ENCODE measurements at regions not wholly inside any gene's neighbourhood (a gene's known extent, or its start where the extent isn't known, plus 50 kb on each side); places are given as distances from the start of the nearest gene placed in this dataset.

- H3K4me3 Mint-ChIP-seq = no peak overlapping the region
- H3K4me1 Mint-ChIP-seq = no peaks in the 10 kb centered on the region
- peaks cover 0 to 8% (median 2%) of the 10 kb centered on the region in 3 donors for H3K27me3 Mint-ChIP-seq (ENCODE audit: low read depth in 3 of 3)
Observed at GRCh38 chr3:73225146-73225855, 163.8 kb downstream of the EBLN2 start.

GRCh38 chr3:73225991-73226390 lies 164.5 kb downstream of the EBLN2 start:
- H3K4me3 Mint-ChIP-seq = no peak overlapping the region
- peaks cover 0 to 8% (median 2%) of the 10 kb centered on the region in 3 donors for H3K27me3 Mint-ChIP-seq (ENCODE audit: low read depth in 3 of 3)
- no peaks in the 10 kb centered on the region for H3K36me3 Mint-ChIP-seq
- no peak overlapping the region for H3K27ac Mint-ChIP-seq
- no peak for DNase-seq
- no peaks in the 10 kb centered on the region for H3K4me1 Mint-ChIP-seq
- H3K9me3 Mint-ChIP-seq = peaks cover 0 to 3% (median 0%) of the 10 kb centered on the region in 6 donors

More at GRCh38 chr3:73225146-73225855, 163.8 kb downstream of the EBLN2 start:
- Mint-ChIP-seq H3K27ac (no peak overlapping the region), H3K9me3 (peaks cover 0 to 3% (median 0%) of the 10 kb centered on the region in 6 donors), H3K36me3 (no peaks in the 10 kb centered on the region)
- DNase-seq = no peak

- no peaks in the 10 kb centered on the region for H3K4me1 Mint-ChIP-seq
- H3K27ac Mint-ChIP-seq = no peak overlapping the region
- DNase-seq = no peak
- no peak overlapping the region for H3K4me3 Mint-ChIP-seq
- H3K27me3 Mint-ChIP-seq (ENCODE audit: low read depth in 3 of 3) = peaks cover 2 to 8% (median 2%) of the 10 kb centered on the region in 3 donors
- H3K36me3 Mint-ChIP-seq = no peaks in the 10 kb centered on the region
- peaks cover 0 to 3% (median 0%) of the 10 kb centered on the region in 6 donors for H3K9me3 Mint-ChIP-seq
Observed at GRCh38 chr3:73228000-73228399, 166.5 kb downstream of the EBLN2 start.

- H3K27me3 Mint-ChIP-seq (ENCODE audit: low read depth in 3 of 3) = peaks cover 2 to 8% (median 2%) of the 10 kb centered on the region in 3 donors
- H3K27ac Mint-ChIP-seq = no peak overlapping the region
- no peaks in the 10 kb centered on the region for H3K4me1 Mint-ChIP-seq
- H3K9me3 Mint-ChIP-seq = no peaks in the 10 kb centered on the region
- H3K36me3 Mint-ChIP-seq = no peaks in the 10 kb centered on the region
- DNase-seq = no peak
- no peak overlapping the region for H3K4me3 Mint-ChIP-seq
Observed at GRCh38 chr3:73228437-73228836, 167.0 kb downstream of the EBLN2 start.

GRCh38 chr3:73228959-73229358 lies 167.5 kb downstream of the EBLN2 start:
- no peak overlapping the region for H3K4me3 Mint-ChIP-seq
- H3K4me1 Mint-ChIP-seq = no peaks in the 10 kb centered on the region
- H3K27me3 Mint-ChIP-seq (ENCODE audit: low read depth in 3 of 3) = peaks cover 2 to 8% (median 2%) of the 10 kb centered on the region in 3 donors
- H3K27ac Mint-ChIP-seq = no peak overlapping the region
- no peak for DNase-seq
- no peaks in the 10 kb centered on the region for H3K9me3 Mint-ChIP-seq
- no peaks in the 10 kb centered on the region for H3K36me3 Mint-ChIP-seq

GRCh38 chr3:73234354-73235014 lies 173.0 kb downstream of the EBLN2 start:
- no peaks in the 10 kb centered on the region for H3K9me3 Mint-ChIP-seq
- H3K36me3 Mint-ChIP-seq = no peaks in the 10 kb centered on the region
- no peak for DNase-seq
- H3K4me1 Mint-ChIP-seq = no peaks in the 10 kb centered on the region
- H3K27ac Mint-ChIP-seq = no peak overlapping the region
- peaks cover 2 to 5% (median 3%) of the 10 kb centered on the region in 3 donors for H3K27me3 Mint-ChIP-seq (ENCODE audit: low read depth in 3 of 3)
- no peak overlapping the region for H3K4me3 Mint-ChIP-seq

GRCh38 chr3:73235768-73236167 lies 174.3 kb downstream of the EBLN2 start:
- H3K27ac Mint-ChIP-seq = no peak overlapping the region
- DNase-seq = no peak
- H3K4me3 Mint-ChIP-seq = no peak overlapping the region
- H3K4me1 Mint-ChIP-seq = no peaks in the 10 kb centered on the region
- H3K9me3 Mint-ChIP-seq = no peaks in the 10 kb centered on the region
- no peaks in the 10 kb centered on the region for H3K36me3 Mint-ChIP-seq
- H3K27me3 Mint-ChIP-seq (ENCODE audit: low read depth in 3 of 3) = peaks cover 1 to 5% (median 2%) of the 10 kb centered on the region in 3 donors

GRCh38 chr3:73236867-73237266 lies 175.4 kb downstream of the EBLN2 start:
- no peak for DNase-seq
- Mint-ChIP-seq H3K27me3 (ENCODE audit: low read depth in 3 of 3) (peaks cover 0 to 5% (median 1%) of the 10 kb centered on the region in 3 donors), H3K4me3 (no peak overlapping the region), H3K9me3 (peaks cover 0 to 2% (median 0%) of the 10 kb centered on the region in 6 donors), H3K36me3 (no peaks in the 10 kb centered on the region), H3K27ac (no peak overlapping the region), H3K4me1 (no peaks in the 10 kb centered on the region)

GRCh38 chr3:73243740-73244139 lies 182.3 kb downstream of the EBLN2 start:
- no peaks in the 10 kb centered on the region for H3K4me1 Mint-ChIP-seq
- H3K36me3 Mint-ChIP-seq = no peaks in the 10 kb centered on the region
- no peak for DNase-seq
- no peak overlapping the region for H3K4me3 Mint-ChIP-seq
- H3K27me3 Mint-ChIP-seq (ENCODE audit: low read depth in 3 of 3) = peaks cover 0 to 9% (median 4%) of the 10 kb centered on the region in 3 donors
- H3K9me3 Mint-ChIP-seq = peaks cover 0 to 6% (median 0%) of the 10 kb centered on the region in 6 donors
- no peak overlapping the region for H3K27ac Mint-ChIP-seq

GRCh38 chr3:73245459-73245858 lies 184.0 kb downstream of the EBLN2 start:
- H3K36me3 Mint-ChIP-seq = no peaks in the 10 kb centered on the region
- peaks cover 0 to 12% (median 4%) of the 10 kb centered on the region in 3 donors for H3K27me3 Mint-ChIP-seq (ENCODE audit: low read depth in 3 of 3)
- H3K4me3 Mint-ChIP-seq = no peak overlapping the region

GRCh38 chr3:73249047-73249446 lies 187.6 kb downstream of the EBLN2 start:
- Mint-ChIP-seq H3K9me3 (peaks cover 0 to 6% (median under 1%) of the 10 kb centered on the region in 6 donors), H3K4me1 (no peaks in the 10 kb centered on the region), H3K27me3 (ENCODE audit: low read depth in 3 of 3) (peaks cover 5 to 8% (median 6%) of the 10 kb centered on the region in 3 donors), H3K4me3 (no peak overlapping the region), H3K36me3 (no peaks in the 10 kb centered on the region), H3K27ac (no peak overlapping the region)
- DNase-seq = no peak

More at GRCh38 chr3:73245459-73245858, 184.0 kb downstream of the EBLN2 start:
- no peak overlapping the region for H3K27ac Mint-ChIP-seq
- H3K4me1 Mint-ChIP-seq = no peaks in the 10 kb centered on the region
- DNase-seq = no peak
- peaks cover 0 to 6% (median under 1%) of the 10 kb centered on the region in 6 donors for H3K9me3 Mint-ChIP-seq

GRCh38 chr3:73254062-73254461 lies 192.6 kb downstream of the EBLN2 start:
- H3K4me1 Mint-ChIP-seq = no peaks in the 10 kb centered on the region
- peaks cover 3 to 8% (median 6%) of the 10 kb centered on the region in 3 donors for H3K27me3 Mint-ChIP-seq (ENCODE audit: low read depth in 3 of 3)

GRCh38 chr3:73255609-73256029 lies 194.2 kb downstream of the EBLN2 start:
- Mint-ChIP-seq H3K27me3 (ENCODE audit: low read depth in 3 of 3) (peaks cover 1 to 8% (median 6%) of the 10 kb centered on the region in 3 donors), H3K9me3 (peaks cover 0 to 1% (median 0%) of the 10 kb centered on the region in 6 donors), H3K36me3 (no peaks in the 10 kb centered on the region), H3K4me3 (no peak overlapping the region), H3K4me1 (no peaks in the 10 kb centered on the region), H3K27ac (no peak overlapping the region)
- DNase-seq = no peak

More at GRCh38 chr3:73254062-73254461, 192.6 kb downstream of the EBLN2 start:
- H3K9me3 Mint-ChIP-seq = no peaks in the 10 kb centered on the region
- DNase-seq = no peak
- no peaks in the 10 kb centered on the region for H3K36me3 Mint-ChIP-seq
- H3K27ac Mint-ChIP-seq = no peak overlapping the region
- no peak overlapping the region for H3K4me3 Mint-ChIP-seq

- H3K27ac Mint-ChIP-seq = no peak overlapping the region
- H3K9me3 Mint-ChIP-seq = peaks cover 0 to 1% (median 0%) of the 10 kb centered on the region in 6 donors
- H3K4me1 Mint-ChIP-seq = no peaks in the 10 kb centered on the region
- DNase-seq = no peak
- H3K4me3 Mint-ChIP-seq = no peak overlapping the region
- H3K27me3 Mint-ChIP-seq (ENCODE audit: low read depth in 3 of 3) = peaks cover 1 to 8% (median 6%) of the 10 kb centered on the region in 3 donors
- H3K36me3 Mint-ChIP-seq = no peaks in the 10 kb centered on the region
Observed at GRCh38 chr3:73257186-73257585, 195.7 kb downstream of the EBLN2 start.

Data from immature natural killer cell (primary cell).